Loucy (cell line): ENCODE measurements at regions not wholly inside any gene's neighbourhood (a gene's known extent, or its start where the extent isn't known, plus 50 kb on each side); places are given as distances from the start of the nearest gene placed in this dataset.

Source experiments
- H2AFZ ChIP-seq: fragments of 200-600 bp; sonication (generic); 2 replicates; pipeline ENCODE4 v1.6.0; 2016; ENCODE audit warnings: antibody characterized with exemption, mild to moderate bottlenecking, low read length, moderate library complexity
- H3F3A ChIP-seq: fragments of 200-600 bp; 2 replicates; pipeline ENCODE4 v1.6.0; 2016; ENCODE audit warnings: antibody characterized with exemption, low read depth, mild to moderate bottlenecking
- H3K27me3 ChIP-seq: fragments of 200-600 bp; sonication (generic); 2 replicates; pipeline ENCODE4 v1.6.1; 2014; ENCODE audit warnings: low read length, mild to moderate bottlenecking; ENCODE audit not compliant: insufficient read depth, poor library complexity, severe bottlenecking
- H3K36me3 ChIP-seq: fragments of 200-600 bp; sonication (generic); 2 replicates; pipeline ENCODE4 v1.6.1; 2016; ENCODE audit warnings: low read length; ENCODE audit not compliant: insufficient read depth
- H3K4me1 ChIP-seq: fragments of 200-600 bp; sonication (generic); 2 replicates; pipeline ENCODE4 v1.5.1; 2014; ENCODE audit warnings: low read length, mild to moderate bottlenecking; ENCODE audit not compliant: insufficient read depth, poor library complexity, severe bottlenecking
- H3K4me2 ChIP-seq: fragments of 200-600 bp; sonication (generic); 2 replicates; pipeline ENCODE4 v1.6.0; 2014; ENCODE audit warnings: antibody characterized with exemption, low read length, low read depth, mild to moderate bottlenecking; ENCODE audit not compliant: poor library complexity, severe bottlenecking
- H3K4me3 ChIP-seq: fragments of 200-600 bp; sonication (generic); 2 replicates; pipeline ENCODE4 v1.5.1; 2014; ENCODE audit warnings: low read length, mild to moderate bottlenecking, mixed read lengths; ENCODE audit not compliant: poor library complexity, severe bottlenecking
- H3K79me2 ChIP-seq: fragments of 200-600 bp; sonication (generic); 2 replicates; pipeline ENCODE4 v1.6.1; 2014; ENCODE audit warnings: low read length; ENCODE audit not compliant: insufficient read depth
- H3K9ac ChIP-seq: fragments of 200-600 bp; sonication (generic); 2 replicates; pipeline ENCODE4 v1.6.0; 2014; ENCODE audit warnings: mild to moderate bottlenecking, low read depth, low read length, moderate library complexity; ENCODE audit not compliant: poor library complexity, severe bottlenecking
- H3K9me2 ChIP-seq: fragments of 200-600 bp; sonication (generic); replicated peaks from 2 replicates; pipeline ENCODE4 v1.6.1; 2016; ENCODE audit warnings: low read depth, low read length, mixed read lengths
- H3K9me3 ChIP-seq: fragments of 200-600 bp; sonication (generic); 2 replicates; pipeline ENCODE4 v1.6.1; 2014; ENCODE audit warnings: mild to moderate bottlenecking, antibody characterized with exemption, low read length, low read depth; ENCODE audit not compliant: insufficient read depth
- H4K20me1 ChIP-seq: fragments of 200-600 bp; sonication (generic); 2 replicates; pipeline ENCODE4 v1.6.0; 2014; ENCODE audit warnings: antibody characterized with exemption, low read length, mild to moderate bottlenecking; ENCODE audit not compliant: insufficient read depth, poor library complexity, severe bottlenecking
- EZH2phosphoT487 ChIP-seq: fragments of 200-600 bp; IDR thresholded peaks from 2 replicates; pipeline ENCODE4 v1.6.1; 2018; ENCODE audit warnings: antibody characterized with exemption, mild to moderate bottlenecking, moderate library complexity, borderline replicate concordance
- TF ChIP-seq, protein P1 (sequence below): fragments of 200-600 bp; sonication (generic); conservative IDR thresholded peaks from 2 replicates; pipeline ENCODE4 v1.5.1; 2014; ENCODE audit warnings: mild to moderate bottlenecking, antibody characterized with exemption, low read length

DNA sequence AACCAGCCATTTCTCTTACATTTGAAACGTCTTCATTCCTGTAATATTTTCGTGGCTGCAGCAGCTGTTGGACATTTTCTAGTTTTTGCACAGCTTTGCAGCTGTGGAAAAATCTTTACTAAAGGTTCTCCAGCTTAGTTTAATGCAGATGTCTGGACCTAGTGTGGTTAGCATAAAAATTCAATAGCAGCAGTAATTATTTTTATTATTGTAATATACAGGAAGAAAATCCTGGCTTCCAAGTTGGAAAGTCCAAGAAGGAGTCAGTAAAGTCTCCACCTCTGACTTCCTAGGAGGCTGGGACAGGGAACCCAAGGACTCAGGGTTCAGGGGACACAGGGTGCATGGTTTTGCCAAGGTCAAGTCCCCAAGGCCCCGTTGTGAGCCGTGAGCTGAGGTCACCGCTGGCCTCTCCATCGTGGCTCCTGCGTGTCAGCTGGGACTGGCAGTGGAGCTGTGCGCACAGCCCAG is 230.6 kb downstream of the FNDC1 start:
- no peaks in the 10 kb centered on the region for H3K36me3 ChIP-seq
- no peak overlapping the region for H2AFZ ChIP-seq
- H3K27me3 ChIP-seq = no peaks in the 10 kb centered on the region
- peaks cover 5% of the 10 kb centered on the region; the same call in 1 of the 2 replicates for H3K9me3 ChIP-seq
- no peak for TF ChIP-seq EZH2phosphoT487
- TF ChIP-seq, protein P1, sequence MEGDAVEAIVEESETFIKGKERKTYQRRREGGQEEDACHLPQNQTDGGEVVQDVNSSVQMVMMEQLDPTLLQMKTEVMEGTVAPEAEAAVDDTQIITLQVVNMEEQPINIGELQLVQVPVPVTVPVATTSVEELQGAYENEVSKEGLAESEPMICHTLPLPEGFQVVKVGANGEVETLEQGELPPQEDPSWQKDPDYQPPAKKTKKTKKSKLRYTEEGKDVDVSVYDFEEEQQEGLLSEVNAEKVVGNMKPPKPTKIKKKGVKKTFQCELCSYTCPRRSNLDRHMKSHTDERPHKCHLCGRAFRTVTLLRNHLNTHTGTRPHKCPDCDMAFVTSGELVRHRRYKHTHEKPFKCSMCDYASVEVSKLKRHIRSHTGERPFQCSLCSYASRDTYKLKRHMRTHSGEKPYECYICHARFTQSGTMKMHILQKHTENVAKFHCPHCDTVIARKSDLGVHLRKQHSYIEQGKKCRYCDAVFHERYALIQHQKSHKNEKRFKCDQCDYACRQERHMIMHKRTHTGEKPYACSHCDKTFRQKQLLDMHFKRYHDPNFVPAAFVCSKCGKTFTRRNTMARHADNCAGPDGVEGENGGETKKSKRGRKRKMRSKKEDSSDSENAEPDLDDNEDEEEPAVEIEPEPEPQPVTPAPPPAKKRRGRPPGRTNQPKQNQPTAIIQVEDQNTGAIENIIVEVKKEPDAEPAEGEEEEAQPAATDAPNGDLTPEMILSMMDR = no peak
- H3F3A ChIP-seq = no peaks in the 10 kb centered on the region
- H3K4me3 ChIP-seq = no peak overlapping the region
- H3K9me2 ChIP-seq = no peaks in the 10 kb centered on the region
- H3K9ac ChIP-seq = no peak overlapping the region
- H3K4me1 ChIP-seq = no peaks in the 10 kb centered on the region
- no peak overlapping the region for H3K4me2 ChIP-seq
- H4K20me1 ChIP-seq = no peaks in the 10 kb centered on the region
- no peaks in the 10 kb centered on the region for H3K79me2 ChIP-seq

DNA sequence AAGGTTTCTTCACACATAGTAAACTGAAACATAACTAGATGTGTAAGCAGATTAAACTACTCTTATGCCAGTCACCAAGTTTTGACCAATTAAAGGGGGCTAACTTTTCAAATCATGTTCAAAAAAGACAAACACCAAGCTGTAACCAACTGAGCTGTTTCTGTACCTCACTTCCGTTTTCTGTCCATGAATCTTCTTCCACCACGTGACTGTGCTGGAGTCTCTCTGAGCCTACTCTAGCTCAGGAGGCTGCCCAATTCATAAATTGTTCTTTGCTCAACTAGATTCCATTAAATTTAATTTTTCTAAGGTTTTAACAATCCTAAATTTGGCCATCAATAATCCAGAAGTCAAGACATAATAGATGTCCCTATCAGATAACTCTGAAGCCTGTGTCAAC is 229.4 kb downstream of the FNDC1 start:
- no peak overlapping the region for H2AFZ ChIP-seq

DNA sequence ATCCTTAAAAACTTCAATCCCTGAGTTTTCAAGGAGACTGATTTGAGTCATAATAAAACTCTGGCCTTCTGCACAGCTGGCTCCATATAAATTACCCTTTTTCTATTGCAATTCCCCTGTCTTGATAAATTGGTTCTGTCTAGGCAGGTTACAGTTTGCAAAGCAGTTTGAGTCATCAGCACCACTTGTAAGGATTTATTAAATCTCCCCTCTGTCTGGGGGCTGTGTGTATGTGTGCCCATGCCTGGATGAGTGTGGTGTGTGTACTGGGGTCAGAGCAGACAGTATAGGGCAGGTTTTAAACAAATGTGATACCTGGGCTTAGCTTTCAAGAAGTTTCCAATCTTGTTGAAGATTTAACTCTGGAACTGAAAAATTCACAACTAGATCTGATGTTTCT is 228.6 kb downstream of the FNDC1 start:
- H3K9me3 ChIP-seq = peaks cover 5% of the 10 kb centered on the region; the same call in 1 of the 2 replicates
- no peak overlapping the region for H2AFZ ChIP-seq
- H3K4me2 ChIP-seq = no peak overlapping the region
- H3K27me3 ChIP-seq = no peaks in the 10 kb centered on the region
- TF ChIP-seq, protein P1 = no peak
- no peak for TF ChIP-seq EZH2phosphoT487
- H3K9me2 ChIP-seq = no peaks in the 10 kb centered on the region
- H3K36me3 ChIP-seq = no peaks in the 10 kb centered on the region
- no peaks in the 10 kb centered on the region for H3K79me2 ChIP-seq
- no peaks in the 10 kb centered on the region for H4K20me1 ChIP-seq
- H3F3A ChIP-seq = no peaks in the 10 kb centered on the region
- H3K4me1 ChIP-seq = no peaks in the 10 kb centered on the region
- no peak overlapping the region for H3K4me3 ChIP-seq
- no peak overlapping the region for H3K9ac ChIP-seq

More for the DNA sequence above, 229.4 kb downstream of the FNDC1 start:
- Histone ChIP-seq H3K4me1 (no peaks in the 10 kb centered on the region), H3K27me3 (no peaks in the 10 kb centered on the region), H3K9me2 (no peaks in the 10 kb centered on the region), H3K4me2 (no peak overlapping the region), H3K9ac (no peak overlapping the region), H4K20me1 (no peaks in the 10 kb centered on the region), H3K4me3 (no peak overlapping the region), H3K9me3 (peaks cover 5% of the 10 kb centered on the region; the same call in 1 of the 2 replicates), H3K79me2 (no peaks in the 10 kb centered on the region), H3F3A (no peaks in the 10 kb centered on the region), H3K36me3 (no peaks in the 10 kb centered on the region)
- TF ChIP-seq, protein P1 = no peak
- TF ChIP-seq EZH2phosphoT487 = no peak
